MM.1S (cell line): ENCODE measurements at regions not wholly inside any gene's neighbourhood (a gene's known extent, or its start where the extent isn't known, plus 50 kb on each side); places are given as distances from the start of the nearest gene placed in this dataset.

Source experiments
- DNase-seq: peaks from one replicate; pipeline ENCODE4 v3.0.0-alpha.2; 2015
- H2AFZ ChIP-seq: fragments of 300-600 bp; sonication (generic); 2 replicates; pipeline ENCODE4 v1.6.0; 2016; ENCODE audit warnings: antibody characterized with exemption, low read length
- H3F3A ChIP-seq: fragments of 300-600 bp; sonication (generic); 2 replicates; pipeline ENCODE4 v1.6.1; 2016; ENCODE audit warnings: mild to moderate bottlenecking, antibody characterized with exemption, low read length, moderate library complexity, mixed read lengths; ENCODE audit not compliant: insufficient read depth
- H3K27ac ChIP-seq: fragments of 300-600 bp; sonication (generic); 2 replicates; pipeline ENCODE4 v1.5.1; 2016; ENCODE audit warnings: mild to moderate bottlenecking, low read length
- H3K27me3 ChIP-seq: fragments of 300-600 bp; sonication (generic); replicated peaks from 2 replicates; pipeline ENCODE4 v1.6.0; 2016; ENCODE audit warnings: low read length; ENCODE audit not compliant: insufficient read depth
- H3K36me3 ChIP-seq: fragments of 300-600 bp; sonication (generic); replicated peaks from 2 replicates; pipeline ENCODE4 v1.6.1; 2016; ENCODE audit warnings: mild to moderate bottlenecking, low read length, mixed read lengths; ENCODE audit not compliant: insufficient read depth
- H3K4me1 ChIP-seq: fragments of 300-600 bp; sonication (generic); 2 replicates; pipeline ENCODE4 v1.6.1; 2016; ENCODE audit warnings: low read length, mixed read lengths
- H3K4me2 ChIP-seq: fragments of 300-600 bp; sonication (generic); 2 replicates; pipeline ENCODE4 v1.6.0; 2016; ENCODE audit warnings: low read depth, low read length
- H3K4me3 ChIP-seq: fragments of 300-600 bp; sonication (generic); 2 replicates; pipeline ENCODE4 v1.5.1; 2016; ENCODE audit warnings: low read length, mixed read lengths
- H3K79me2 ChIP-seq: fragments of 300-600 bp; sonication (generic); 2 replicates; pipeline ENCODE4 v1.6.1; 2016; ENCODE audit warnings: mixed run types, low read length, mixed read lengths
- H3K9ac ChIP-seq: fragments of 300-600 bp; sonication (generic); 2 replicates; pipeline ENCODE4 v1.6.1; 2016; ENCODE audit warnings: low read length, mixed read lengths
- H3K9me2 ChIP-seq: fragments of 300-600 bp; sonication (generic); replicated peaks from 2 replicates; pipeline ENCODE4 v1.6.1; 2016; ENCODE audit warnings: mild to moderate bottlenecking, low read length, mixed read lengths; ENCODE audit not compliant: insufficient read depth
- H3K9me3 ChIP-seq: fragments of 300-600 bp; sonication (generic); replicated peaks from 2 replicates; pipeline ENCODE4 v1.6.1; 2016; ENCODE audit warnings: mild to moderate bottlenecking, low read length, mixed read lengths; ENCODE audit not compliant: insufficient read depth
- H4K20me1 ChIP-seq: fragments of 300-600 bp; sonication (generic); 2 replicates; pipeline ENCODE4 v1.6.1; 2016; ENCODE audit warnings: mild to moderate bottlenecking, low read length, moderate library complexity, mixed read lengths; ENCODE audit not compliant: insufficient read depth
- EZH2 ChIP-seq: fragments of 300-600 bp; sonication (generic); optimal IDR thresholded peaks from 2 replicates; pipeline ENCODE3; 2017; ENCODE audit warnings: low read depth, mild to moderate bottlenecking, antibody characterized with exemption, low read length, mixed read lengths
- EZH2phosphoT487 ChIP-seq: fragments of 300-600 bp; sonication (generic); IDR thresholded peaks from 2 replicates; pipeline ENCODE4 v1.6.1; 2018; ENCODE audit warnings: antibody characterized with exemption, low read length
- TF ChIP-seq, protein P1 (sequence below): fragments of 300-600 bp; sonication (generic); IDR thresholded peaks from 2 replicates; pipeline ENCODE4 v1.5.1; 2016; ENCODE audit warnings: antibody characterized with exemption, low read length, mixed read lengths

- Histone ChIP-seq H3F3A (no peaks in the 10 kb centered on the region), H2AFZ (no peak overlapping the region), H4K20me1 (no peaks in the 10 kb centered on the region), H3K9ac (no peak overlapping the region), H3K4me1 (no peaks in the 10 kb centered on the region), H3K4me2 (no peak overlapping the region), H3K27ac (no peak overlapping the region), H3K9me2 (no peaks in the 10 kb centered on the region), H3K36me3 (no peaks in the 10 kb centered on the region), H3K79me2 (no peaks in the 10 kb centered on the region), H3K9me3 (no peaks in the 10 kb centered on the region), H3K27me3 (no peaks in the 10 kb centered on the region), H3K4me3 (no peak overlapping the region)
- no peak for DNase-seq
- TF ChIP-seq EZH2phosphoT487 = no peak
- TF ChIP-seq, protein P1, sequence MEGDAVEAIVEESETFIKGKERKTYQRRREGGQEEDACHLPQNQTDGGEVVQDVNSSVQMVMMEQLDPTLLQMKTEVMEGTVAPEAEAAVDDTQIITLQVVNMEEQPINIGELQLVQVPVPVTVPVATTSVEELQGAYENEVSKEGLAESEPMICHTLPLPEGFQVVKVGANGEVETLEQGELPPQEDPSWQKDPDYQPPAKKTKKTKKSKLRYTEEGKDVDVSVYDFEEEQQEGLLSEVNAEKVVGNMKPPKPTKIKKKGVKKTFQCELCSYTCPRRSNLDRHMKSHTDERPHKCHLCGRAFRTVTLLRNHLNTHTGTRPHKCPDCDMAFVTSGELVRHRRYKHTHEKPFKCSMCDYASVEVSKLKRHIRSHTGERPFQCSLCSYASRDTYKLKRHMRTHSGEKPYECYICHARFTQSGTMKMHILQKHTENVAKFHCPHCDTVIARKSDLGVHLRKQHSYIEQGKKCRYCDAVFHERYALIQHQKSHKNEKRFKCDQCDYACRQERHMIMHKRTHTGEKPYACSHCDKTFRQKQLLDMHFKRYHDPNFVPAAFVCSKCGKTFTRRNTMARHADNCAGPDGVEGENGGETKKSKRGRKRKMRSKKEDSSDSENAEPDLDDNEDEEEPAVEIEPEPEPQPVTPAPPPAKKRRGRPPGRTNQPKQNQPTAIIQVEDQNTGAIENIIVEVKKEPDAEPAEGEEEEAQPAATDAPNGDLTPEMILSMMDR = no peak
- no peak for TF ChIP-seq EZH2
Observed at GRCh38 chr2:226615891-226616290, 183.7 kb downstream of the IRS1 start.

DNA sequence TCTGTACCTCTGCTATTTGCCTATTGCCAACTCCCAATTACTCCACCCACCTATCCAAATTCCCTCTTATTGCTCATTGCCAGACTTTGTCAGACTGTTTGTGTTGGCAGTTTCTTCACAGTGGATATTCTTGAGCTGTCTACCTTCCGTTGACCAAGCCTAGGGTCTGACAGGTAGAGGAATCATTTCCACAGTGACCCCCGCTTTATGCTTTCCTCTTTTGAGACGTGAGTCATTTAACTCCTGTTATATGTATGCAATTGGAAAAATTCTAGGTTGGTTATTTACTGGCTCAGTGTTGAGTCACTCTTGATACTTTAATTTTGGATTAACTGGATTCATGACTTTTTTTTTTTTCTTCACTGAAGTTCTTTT, 187.7 kb downstream of the IRS1 start:
- Histone ChIP-seq H3K9ac (no peak overlapping the region), H3K79me2 (no peaks in the 10 kb centered on the region), H3K9me2 (no peaks in the 10 kb centered on the region), H4K20me1 (no peaks in the 10 kb centered on the region), H3K4me2 (no peak overlapping the region), H3K9me3 (no peaks in the 10 kb centered on the region), H3F3A (no peaks in the 10 kb centered on the region), H3K36me3 (no peaks in the 10 kb centered on the region), H2AFZ (no peak overlapping the region), H3K4me3 (no peak overlapping the region), H3K27ac (no peak overlapping the region), H3K4me1 (no peaks in the 10 kb centered on the region), H3K27me3 (no peaks in the 10 kb centered on the region)
- TF ChIP-seq, protein P1 = no peak
- TF ChIP-seq EZH2 = no peak
- DNase-seq = no peak

- no peak overlapping the region for H3K4me3 ChIP-seq
- no peaks in the 10 kb centered on the region for H3K36me3 ChIP-seq
- H3K4me2 ChIP-seq = no peak overlapping the region
- H3K9me2 ChIP-seq = no peaks in the 10 kb centered on the region
- no peaks in the 10 kb centered on the region for H3K79me2 ChIP-seq
- no peaks in the 10 kb centered on the region for H3K9me3 ChIP-seq
- H3K4me1 ChIP-seq = no peaks in the 10 kb centered on the region
- no peaks in the 10 kb centered on the region for H3K27me3 ChIP-seq
- H3K27ac ChIP-seq = no peak overlapping the region
- DNase-seq = no peak
- no peak overlapping the region for H2AFZ ChIP-seq
- TF ChIP-seq, protein P1 = no peak
- TF ChIP-seq EZH2phosphoT487 (no peak), EZH2 (no peak)
- H4K20me1 ChIP-seq = no peaks in the 10 kb centered on the region
- no peak overlapping the region for H3K9ac ChIP-seq
- no peaks in the 10 kb centered on the region for H3F3A ChIP-seq
Observed at GRCh38 chr2:226611196-226611943, 188.2 kb downstream of the IRS1 start.
